Mucosa of descending colon (tissue), 3 donors: ENCODE measurements at regions not wholly inside any gene's neighbourhood (a gene's known extent, or its start where the extent isn't known, plus 50 kb on each side); places are given as distances from the start of the nearest gene placed in this dataset.

Experiments
- ATAC-seq: fragments of 200-7000 bp; cut with Tn5 transposase; one replicate; pipeline ENCODE4 v1.9.1; 2020; ENCODE audit warnings: mild to moderate bottlenecking, moderate library complexity
- DNase-seq, 3 donors: peaks; one replicate each; pipeline ENCODE4 v3.0.0-alpha.2; 2020
- H3K36me3 ChIP-seq: fragments of 200-600 bp; one replicate; pipeline ENCODE4 v1.8.0; 2021; ENCODE audit warnings: low read depth, mild to moderate bottlenecking
- H3K4me1 ChIP-seq: fragments of 200-600 bp; one replicate; pipeline ENCODE4 v1.8.0; 2021; ENCODE audit warnings: low read depth, mild to moderate bottlenecking
- H3K4me3 ChIP-seq: fragments of 200-600 bp; one replicate; pipeline ENCODE4 v1.8.0; 2021; ENCODE audit warnings: mild to moderate bottlenecking
- H3K9me3 ChIP-seq: fragments of 200-600 bp; one replicate; pipeline ENCODE4 v1.8.0; 2021; ENCODE audit warnings: mild to moderate bottlenecking
- CTCF ChIP-seq: fragments of 200-600 bp; IDR thresholded peaks from one replicate; pipeline ENCODE4 v1.8.0; 2022; ENCODE audit warnings: antibody characterized with exemption, mild to moderate bottlenecking
- intact Hi-C, 2 donors: fragments of 100-400 bp; cut with DNase I in 1 of 2; cut with micrococcal nuclease in 1 of 2; formaldehyde crosslinking; loops; one replicate each; pipeline versions ENCODE4 v1.11.0 to v1.11.1; 2022; cut with DNase I, micrococcal nuclease
- donor health status: DM: no; HTN: no; CAD: no; lungs with moderate emphysema.
- donor health status: DM: no; HTN: no; CAD: no.
- donor health status: DM: no; HTN: yes; CAD: no.

DNA sequence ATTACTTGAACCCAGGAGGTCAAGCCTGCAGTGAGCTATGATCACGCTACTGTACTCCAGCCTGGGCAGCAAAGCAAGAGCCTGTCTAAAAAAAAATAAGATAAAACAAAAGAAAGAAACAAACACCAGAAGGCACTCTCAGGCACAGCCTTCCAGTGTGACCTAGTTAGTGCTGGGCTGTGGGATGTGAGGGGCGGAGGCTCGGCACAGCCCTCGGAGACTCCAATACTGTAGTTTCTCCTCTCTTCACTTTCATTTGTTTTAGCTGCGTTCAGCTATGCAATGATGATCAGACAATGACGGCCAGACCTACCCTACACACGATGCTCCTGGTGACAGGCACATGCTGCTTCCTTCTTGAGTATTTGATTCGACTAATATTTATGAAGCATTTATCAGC, 127.7 kb downstream of the SOCS6 start:
- DNase-seq (no peak), ATAC-seq (no peak)
- Histone ChIP-seq H3K4me1 (peaks cover 8% of the 10 kb centered on the region), H3K36me3 (no peaks in the 10 kb centered on the region), H3K4me3 (no peak overlapping the region), H3K9me3 (no peaks in the 10 kb centered on the region)
- intact Hi-C loops = no loop called here
- no peak for TF ChIP-seq CTCF

DNA sequence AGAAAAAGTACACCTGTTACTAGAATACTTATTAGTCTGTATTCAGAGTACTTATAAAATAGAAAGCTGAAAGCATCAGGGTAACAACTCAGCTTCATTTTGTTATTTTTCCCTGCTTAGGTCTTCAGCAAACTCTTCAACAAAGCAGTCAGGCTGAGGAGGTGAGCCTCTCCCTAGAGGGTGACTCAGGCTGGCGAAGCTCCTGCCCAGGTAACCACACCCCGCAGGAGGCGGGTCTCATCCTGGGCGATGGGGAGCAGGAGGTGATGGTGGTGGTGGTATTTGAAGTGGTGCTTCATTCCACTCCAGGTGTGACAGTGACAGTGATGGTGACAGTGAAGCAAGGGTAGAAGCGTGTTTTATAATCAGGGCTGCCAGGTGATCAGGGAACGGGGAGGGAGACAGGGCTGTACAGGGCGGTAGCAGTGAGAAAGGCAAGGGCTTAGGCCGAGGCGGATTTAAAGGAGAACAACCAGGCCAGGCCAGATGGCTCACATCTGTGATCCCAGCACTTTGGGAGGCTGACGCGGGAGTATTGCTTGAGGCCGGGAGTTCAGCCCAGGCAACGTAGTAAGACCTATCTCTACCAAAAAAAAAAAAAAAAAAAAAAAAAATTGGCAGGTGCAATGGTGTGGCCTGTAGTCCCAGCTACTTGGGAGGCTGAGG, 127.1 kb downstream of the SOCS6 start:
- H3K4me3 ChIP-seq = no peak overlapping the region
- H3K9me3 ChIP-seq = no peaks in the 10 kb centered on the region
- intact Hi-C loops = no loop called here
- peak; percentile 95 for ATAC-seq
- H3K36me3 ChIP-seq = no peaks in the 10 kb centered on the region
- DNase-seq = peak; percentile 36 to 55 (median 48)
- peaks cover 4% of the 10 kb centered on the region for H3K4me1 ChIP-seq
- TF ChIP-seq CTCF = no peak

- Histone ChIP-seq H3K4me3 (no peak overlapping the region), H3K36me3 (no peaks in the 10 kb centered on the region), H3K9me3 (no peaks in the 10 kb centered on the region), H3K4me1 (peaks cover 4% of the 10 kb centered on the region)
- ATAC-seq (no peak), DNase-seq (no peak)
- intact Hi-C loops = no loop called here
- TF ChIP-seq CTCF = no peak
Measured at GRCh38 chr18:70414315-70414900, 125.6 kb downstream of the SOCS6 start.

GRCh38 chr18:70413455-70413854, 124.6 kb downstream of the SOCS6 start:
- TF ChIP-seq CTCF = no peak
- no peak for DNase-seq
- Histone ChIP-seq H3K4me3 (no peak overlapping the region), H3K9me3 (no peaks in the 10 kb centered on the region), H3K36me3 (no peaks in the 10 kb centered on the region), H3K4me1 (peaks cover 4% of the 10 kb centered on the region)
- ATAC-seq = no peak
- intact Hi-C loops = no loop called here

DNA sequence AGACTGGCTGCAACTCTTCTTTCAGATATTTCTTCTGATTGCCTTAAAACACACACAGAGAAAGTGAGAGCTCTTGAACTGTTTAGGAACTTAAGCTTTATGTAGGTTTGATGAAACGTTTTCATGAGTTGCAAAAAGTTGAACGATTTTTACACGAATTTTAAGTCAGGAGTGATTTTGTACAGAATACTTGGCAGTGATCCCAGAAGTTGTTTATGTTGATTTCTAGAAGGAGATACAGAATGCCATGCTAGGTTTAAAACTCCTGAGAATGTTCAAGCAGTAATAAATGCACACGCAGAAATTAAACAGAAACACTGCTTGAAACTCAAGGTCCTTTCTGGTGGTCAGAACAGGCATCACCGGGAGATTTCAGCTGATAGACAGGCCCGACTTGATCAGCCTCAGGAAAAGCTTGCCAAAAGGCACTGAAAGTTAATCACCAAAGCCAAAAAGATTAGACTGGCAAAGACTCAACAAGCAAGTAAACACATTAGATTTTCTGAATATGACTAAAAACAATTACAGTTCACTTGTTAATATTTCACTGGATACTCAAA, 123.1 kb downstream of the SOCS6 start:
- Histone ChIP-seq H3K4me3 (no peak overlapping the region), H3K36me3 (no peaks in the 10 kb centered on the region), H3K4me1 (peaks cover 4% of the 10 kb centered on the region), H3K9me3 (no peaks in the 10 kb centered on the region)
- ATAC-seq = no peak
- DNase-seq = no peak
- TF ChIP-seq CTCF = no peak
- intact Hi-C loops = no loop called here
